SH-SY5Y (cell line): ENCODE measurements at regions not wholly inside any gene's neighbourhood (a gene's known extent, or its start where the extent isn't known, plus 50 kb on each side); places are given as distances from the start of the nearest gene placed in this dataset.

Experiments
- GATA2 ChIP-seq: IDR thresholded peaks from 2 replicates; pipeline ENCODE4 v1.6.1; 2011; ENCODE audit warnings: mild to moderate bottlenecking, low read depth, low read length
- GATA3 ChIP-seq: IDR thresholded peaks from 2 replicates; pipeline ENCODE4 v1.6.1; 2011; ENCODE audit warnings: low read depth, mild to moderate bottlenecking, low read length, moderate library complexity

DNA sequence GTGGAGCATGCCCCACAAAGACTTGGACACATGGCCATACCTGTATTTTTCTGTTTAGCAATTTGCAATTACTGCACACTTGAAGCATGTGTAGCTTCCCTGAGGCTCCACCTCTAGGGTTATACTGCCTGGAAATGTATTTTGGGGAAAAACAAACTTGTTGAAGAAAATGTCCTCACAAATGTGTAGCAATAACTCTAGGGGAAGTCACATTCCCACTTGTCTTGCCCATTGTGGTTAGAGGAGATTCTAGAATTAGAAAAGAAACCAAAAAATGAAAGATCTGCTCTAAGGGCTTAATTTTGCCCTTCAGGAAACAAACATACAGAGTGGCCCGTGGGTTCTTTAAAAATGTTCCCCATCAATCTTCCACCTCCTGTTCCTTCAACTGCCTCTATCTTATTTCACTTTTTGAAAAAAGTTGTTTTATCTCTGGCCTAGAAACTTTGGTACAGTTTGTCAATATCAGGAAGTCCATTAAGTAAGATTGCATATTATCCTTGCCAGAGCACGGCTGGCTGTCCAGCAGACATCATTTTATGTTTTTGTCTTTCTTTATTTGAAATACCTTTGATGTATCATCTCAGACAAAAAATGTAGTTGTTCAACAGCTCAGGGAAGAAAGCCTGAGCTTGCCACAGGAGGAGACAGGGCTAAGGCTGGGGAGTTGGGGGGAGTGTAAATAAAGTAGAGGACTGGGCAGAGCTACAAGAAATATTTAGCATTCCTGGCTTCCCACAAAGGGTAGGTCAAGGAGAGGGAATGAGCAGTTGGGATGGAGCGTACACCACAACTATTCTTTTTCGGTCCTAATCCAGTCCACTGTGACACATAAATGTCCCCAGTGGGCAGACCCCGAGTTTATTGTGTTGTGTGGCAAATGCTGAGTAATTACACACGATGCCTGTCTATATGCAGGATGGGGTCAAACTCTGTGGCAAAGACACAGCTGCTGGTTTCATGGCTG lies 96.8 kb upstream of the CDC42EP3 start:
- TF ChIP-seq GATA2 (no peak), GATA3 (no peak)

DNA sequence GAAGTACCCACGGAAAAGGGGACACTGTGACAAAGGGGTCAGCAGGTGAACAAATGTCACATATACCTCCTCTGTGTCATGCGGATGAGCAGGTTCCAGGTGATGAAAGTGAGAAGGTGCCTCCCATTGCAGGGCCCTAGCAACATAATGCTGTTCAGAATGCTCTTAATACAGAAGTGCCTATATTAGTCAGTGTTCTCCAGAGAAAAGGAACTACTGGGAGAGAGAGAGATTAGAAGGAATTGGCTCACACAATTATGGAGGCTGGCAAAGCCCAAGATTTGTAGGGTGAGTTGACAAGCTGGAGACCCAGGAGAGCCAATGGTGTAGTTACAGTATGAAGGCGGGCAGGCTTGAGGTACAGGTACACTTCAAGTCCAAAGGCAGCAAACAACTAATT lies 98.1 kb upstream of the CDC42EP3 start:
- no peak for TF ChIP-seq GATA3
- no peak for TF ChIP-seq GATA2

- TF ChIP-seq GATA2 = no peak
- TF ChIP-seq GATA3 = no peak
These were observed 99.4 kb upstream of the CDC42EP3 start for GRCh38 chr2:37770797-37771196.

DNA sequence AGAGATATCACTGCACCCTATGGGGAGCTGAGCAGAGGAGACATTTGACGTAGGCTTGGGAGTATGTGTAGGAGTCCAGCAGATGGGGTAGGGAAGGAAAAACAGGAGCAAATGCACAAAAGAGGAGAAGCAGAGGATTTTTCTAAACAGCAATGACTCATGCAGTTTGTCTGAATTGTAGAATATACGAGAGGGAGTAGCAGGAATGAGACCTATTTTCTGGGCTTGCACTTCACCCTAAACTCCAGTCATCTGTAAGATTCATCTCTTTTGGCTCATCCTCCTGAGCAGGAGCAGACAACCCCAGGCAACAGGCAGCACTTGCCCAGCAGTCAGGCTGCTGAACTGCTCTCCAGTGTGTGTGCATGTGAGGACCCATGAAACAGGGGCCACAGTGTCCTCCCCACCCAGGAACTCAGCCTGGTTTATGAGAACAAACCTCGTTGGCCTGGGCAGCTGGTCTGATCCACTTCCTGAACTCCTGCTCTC lies 100.2 kb upstream of the CDC42EP3 start:
- TF ChIP-seq GATA3 = no peak
- no peak for TF ChIP-seq GATA2

DNA sequence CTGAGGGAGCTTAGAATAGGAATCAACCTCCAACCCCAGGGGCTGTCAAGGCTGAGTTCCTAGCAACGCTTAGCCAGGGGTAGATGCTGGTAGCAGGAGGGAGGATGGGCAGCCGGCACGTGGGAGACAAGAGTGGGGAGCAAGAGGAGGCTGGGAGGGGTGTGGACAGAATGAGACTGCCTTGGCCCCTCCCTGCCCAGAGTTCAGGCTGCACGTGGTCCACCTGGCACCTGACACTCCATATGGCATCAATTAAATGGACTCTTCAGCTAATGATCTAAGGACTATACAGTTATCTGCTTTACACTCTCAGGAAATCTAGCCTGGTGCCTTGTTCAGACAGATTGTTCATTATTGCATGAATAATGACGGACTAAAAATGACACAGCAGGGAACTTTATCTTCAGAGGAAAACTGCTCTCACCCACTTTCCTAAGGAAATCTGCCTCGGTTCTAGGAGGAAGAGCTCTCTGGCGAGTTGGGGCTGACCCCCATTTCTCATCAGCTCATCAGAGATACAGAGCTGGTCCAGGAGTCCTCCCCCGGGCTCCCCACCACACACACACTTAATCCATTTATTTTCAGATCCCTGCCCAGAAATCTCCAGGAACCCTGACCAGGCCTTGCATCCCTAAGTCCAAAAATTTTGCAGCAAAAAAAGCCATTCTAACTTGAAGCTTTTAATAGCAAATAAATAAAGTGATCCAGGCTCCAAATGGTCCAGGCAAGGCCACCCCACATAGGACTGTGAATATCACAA lies 102.1 kb upstream of the CDC42EP3 start:
- no peak for TF ChIP-seq GATA3
- no peak for TF ChIP-seq GATA2

DNA sequence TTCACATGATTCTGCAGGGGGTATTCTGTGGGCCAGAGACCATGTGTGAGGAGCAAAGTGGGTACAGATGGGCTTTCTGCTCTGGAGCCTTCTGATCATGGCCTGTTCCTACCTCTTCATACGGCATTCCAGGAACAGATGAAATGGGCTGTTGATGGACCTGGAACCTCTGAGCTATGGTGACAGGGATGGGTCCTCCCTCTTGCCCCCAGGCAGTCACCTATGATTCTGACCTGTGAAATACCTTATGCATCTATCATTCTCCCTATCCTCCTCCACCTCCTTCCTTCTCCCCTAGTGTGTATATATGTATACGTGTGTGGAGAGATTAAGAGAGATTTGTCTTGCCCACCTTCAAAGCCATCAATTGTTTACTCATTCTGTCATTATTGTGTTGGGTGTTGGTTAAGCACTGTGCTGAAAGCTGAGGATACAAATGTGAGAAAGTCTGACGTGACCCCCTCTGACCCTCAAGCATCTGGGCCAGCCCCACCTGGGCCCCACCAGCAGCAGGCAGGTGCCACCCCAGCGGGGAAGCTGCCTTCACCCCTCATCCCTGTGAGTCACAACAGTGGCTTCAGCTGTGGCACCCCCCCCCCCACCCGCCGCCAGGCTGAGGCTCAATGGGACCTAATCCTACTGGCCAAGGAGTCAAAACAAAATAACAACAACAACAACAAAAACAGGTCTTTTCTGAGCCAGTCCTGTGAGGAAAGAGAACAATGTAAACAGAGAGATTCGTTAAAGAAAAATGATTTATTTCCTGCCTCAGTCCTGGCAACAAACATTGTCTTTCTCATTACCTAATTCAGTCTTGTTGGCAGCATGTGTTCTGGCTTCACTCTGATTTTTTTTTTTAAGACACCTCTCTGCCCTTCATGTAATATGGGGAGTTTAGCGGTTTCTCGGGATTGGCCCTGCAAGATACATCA lies 103.8 kb upstream of the CDC42EP3 start:
- TF ChIP-seq GATA3 (no peak), GATA2 (no peak)

DNA sequence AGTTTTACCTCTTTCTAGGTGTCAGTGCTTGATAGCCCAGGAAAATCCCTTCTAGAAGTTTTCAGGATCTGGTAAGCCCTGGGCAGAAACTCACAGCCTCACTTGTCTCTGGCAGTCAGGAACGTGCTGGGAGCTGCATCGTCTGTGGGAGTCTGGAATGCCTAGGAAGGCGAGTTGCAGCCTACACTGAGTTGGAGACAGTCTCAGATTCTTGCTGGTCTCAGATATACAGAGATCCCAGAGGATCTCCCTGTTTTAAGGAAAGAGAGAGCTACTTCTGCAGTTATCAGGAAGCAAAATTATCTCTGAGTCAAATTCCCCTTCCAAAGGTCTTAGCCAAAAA lies 104.4 kb upstream of the CDC42EP3 start:
- TF ChIP-seq GATA3 (no peak), GATA2 (no peak)

DNA sequence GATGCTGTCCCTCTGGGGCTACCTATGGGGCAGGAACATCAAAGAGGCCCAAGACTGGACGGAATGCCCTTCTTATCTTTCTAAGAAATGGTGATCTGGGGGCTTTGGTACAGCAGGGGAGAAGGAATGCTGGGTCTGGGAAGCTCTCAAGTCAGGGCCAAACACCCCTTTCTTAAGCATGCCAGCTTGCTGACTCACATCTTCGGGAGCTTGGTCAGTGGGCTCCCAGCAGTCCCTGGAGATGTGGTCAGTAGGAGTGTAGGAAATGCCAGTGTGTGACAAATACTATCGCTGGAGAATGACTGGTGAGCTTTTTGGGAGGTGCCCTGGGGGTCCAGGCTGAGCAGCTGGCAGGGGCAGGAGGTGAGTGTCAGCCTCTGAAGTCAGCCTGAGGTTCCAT lies 105.0 kb upstream of the CDC42EP3 start:
- no peak for TF ChIP-seq GATA3
- TF ChIP-seq GATA2 = no peak

- TF ChIP-seq GATA2 (peak; percentile 37; the same call in 1 of the 2 replicates), GATA3 (peak; percentile 39; the same call in 1 of the 2 replicates)
These were observed 107.7 kb upstream of the CDC42EP3 start for GRCh38 chr2:37779139-37779538.

GRCh38 chr2:37779611-37780386 lies 108.4 kb upstream of the CDC42EP3 start:
- TF ChIP-seq GATA3 (no peak), GATA2 (no peak)

DNA sequence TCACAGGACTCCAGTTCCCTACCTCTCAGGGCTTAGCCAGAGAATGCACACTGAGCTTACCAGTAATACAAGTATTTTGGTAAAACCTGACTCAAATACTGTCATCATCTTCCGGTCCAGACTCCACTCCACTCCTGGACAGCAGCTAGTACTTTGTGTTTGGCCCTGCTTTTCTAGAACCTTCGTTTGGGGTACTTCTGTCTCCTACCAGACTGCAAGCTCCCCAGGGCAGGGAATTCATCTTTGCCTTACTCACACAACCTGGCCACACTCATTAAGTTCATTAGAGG lies 108.9 kb upstream of the CDC42EP3 start:
- TF ChIP-seq GATA3 (no peak), GATA2 (no peak)

DNA sequence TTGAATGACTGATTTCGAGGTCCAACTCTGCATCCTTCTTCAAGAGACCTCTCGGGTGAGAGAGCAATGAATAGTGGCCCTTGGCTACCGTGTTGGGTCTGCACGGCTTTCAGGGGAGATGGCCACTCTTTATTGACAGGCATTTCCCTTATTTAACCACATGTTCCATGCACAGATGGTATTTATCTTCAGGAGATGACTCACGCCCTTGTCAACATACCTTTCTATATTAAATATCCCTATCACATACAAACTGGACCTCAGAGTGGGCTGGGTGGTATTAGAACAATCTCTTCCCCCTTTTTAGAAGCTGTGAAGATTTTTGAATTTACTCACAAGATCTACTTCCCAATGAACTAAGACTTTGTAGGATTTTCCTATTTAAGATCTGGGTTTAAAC lies 109.6 kb upstream of the CDC42EP3 start:
- no peak for TF ChIP-seq GATA3
- TF ChIP-seq GATA2 = no peak

GRCh38 chr2:37782155-37782673 lies 110.8 kb upstream of the CDC42EP3 start:
- TF ChIP-seq GATA3 (no peak), GATA2 (no peak)
